WI38 (cell line): ENCODE measurements at regions not wholly inside any gene's neighbourhood (a gene's known extent, or its start where the extent isn't known, plus 50 kb on each side); places are given as distances from the start of the nearest gene placed in this dataset.

Source experiments
- H3K4me3 ChIP-seq: 2 replicates; pipeline ENCODE4 v1.5.1; 2011; ENCODE audit warnings: low read depth, mild to moderate bottlenecking, control low read depth, low read length
- CTCF ChIP-seq: IDR thresholded peaks from 2 replicates; pipeline ENCODE4 v1.5.1; 2012; ENCODE audit warnings: low read depth, mild to moderate bottlenecking, control low read depth, low read length

DNA sequence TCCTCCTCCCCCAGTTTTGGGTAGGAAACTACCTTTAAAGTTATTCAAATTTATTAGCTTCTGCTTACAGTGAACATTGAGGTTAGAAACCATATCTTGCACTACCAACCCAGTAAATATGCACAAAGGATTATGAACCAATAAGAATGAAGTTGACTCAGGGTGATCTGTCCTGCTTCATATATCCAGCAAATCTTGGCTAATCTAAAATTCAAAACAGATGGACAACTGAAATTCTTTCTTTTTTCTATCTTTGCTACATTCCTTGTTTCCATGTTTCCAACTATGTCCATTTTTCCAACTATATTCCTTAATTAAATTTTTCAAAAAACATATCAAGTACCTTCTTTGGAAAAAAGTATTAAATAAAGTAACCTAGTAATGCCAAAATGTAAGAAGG is 149.3 kb downstream of the FAM124B start:
- no peak for TF ChIP-seq CTCF
- H3K4me3 ChIP-seq = no peak overlapping the region

GRCh38 chr2:224248944-224249371 is 152.9 kb downstream of the FAM124B start:
- no peak for TF ChIP-seq CTCF
- no peak overlapping the region for H3K4me3 ChIP-seq

DNA sequence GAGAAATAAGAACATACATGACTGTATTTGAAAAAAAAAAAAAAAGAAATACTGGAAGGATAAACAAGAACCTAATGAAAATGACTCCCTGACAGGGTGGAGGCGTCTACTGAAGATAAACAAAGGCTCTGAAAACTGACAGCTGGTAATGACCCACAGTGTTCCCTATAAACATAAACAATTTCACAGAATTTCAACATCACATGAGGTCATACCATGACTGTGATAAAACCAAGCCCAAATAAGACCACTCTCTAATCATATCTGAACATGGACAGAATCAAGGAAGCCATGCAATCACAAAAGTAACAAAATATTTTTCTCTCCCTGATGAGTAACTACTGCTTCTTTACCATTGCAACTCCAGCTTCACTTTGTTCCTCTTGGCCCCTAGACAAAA is 159.3 kb downstream of the FAM124B start:
- H3K4me3 ChIP-seq = no peak overlapping the region
- no peak for TF ChIP-seq CTCF

DNA sequence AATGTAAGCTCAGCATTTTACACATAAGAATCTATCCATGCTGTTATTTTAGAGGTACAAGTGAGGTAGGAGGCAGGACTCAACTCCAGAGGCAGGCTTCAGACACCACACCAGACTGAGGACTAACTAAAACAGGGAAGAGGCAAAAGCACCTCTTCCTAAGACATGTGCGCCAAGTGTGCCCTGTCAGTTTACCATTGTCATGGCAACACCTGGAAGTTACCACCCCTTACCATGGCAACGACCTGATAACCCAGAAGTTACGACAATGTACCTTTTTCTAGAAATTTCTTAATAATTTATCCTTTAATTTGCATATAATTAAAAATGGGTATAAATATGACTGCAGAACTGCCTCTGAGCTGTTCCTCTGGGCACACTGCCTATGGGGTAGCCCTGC is 160.1 kb downstream of the FAM124B start:
- H3K4me3 ChIP-seq = no peak overlapping the region
- no peak for TF ChIP-seq CTCF

DNA sequence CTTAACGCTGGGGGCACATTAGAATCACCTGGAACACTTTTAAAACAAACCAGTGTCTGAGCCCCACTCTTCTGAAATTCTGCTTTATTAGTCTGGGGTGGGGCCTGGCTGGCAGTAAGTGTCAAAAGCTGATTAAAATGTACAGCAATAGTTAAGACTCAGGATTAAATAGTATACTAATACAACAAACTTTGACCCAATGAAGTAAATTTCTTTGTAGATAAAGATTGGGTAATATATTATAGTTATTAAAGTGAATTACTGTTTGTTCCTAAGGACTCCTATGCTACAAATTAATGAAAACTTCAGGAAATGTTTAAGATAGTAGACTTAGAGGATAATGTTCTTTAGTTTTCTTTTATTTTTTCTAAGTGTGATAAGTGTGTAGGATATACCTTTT is 160.9 kb downstream of the FAM124B start:
- no peak for TF ChIP-seq CTCF
- H3K4me3 ChIP-seq = no peak overlapping the region

DNA sequence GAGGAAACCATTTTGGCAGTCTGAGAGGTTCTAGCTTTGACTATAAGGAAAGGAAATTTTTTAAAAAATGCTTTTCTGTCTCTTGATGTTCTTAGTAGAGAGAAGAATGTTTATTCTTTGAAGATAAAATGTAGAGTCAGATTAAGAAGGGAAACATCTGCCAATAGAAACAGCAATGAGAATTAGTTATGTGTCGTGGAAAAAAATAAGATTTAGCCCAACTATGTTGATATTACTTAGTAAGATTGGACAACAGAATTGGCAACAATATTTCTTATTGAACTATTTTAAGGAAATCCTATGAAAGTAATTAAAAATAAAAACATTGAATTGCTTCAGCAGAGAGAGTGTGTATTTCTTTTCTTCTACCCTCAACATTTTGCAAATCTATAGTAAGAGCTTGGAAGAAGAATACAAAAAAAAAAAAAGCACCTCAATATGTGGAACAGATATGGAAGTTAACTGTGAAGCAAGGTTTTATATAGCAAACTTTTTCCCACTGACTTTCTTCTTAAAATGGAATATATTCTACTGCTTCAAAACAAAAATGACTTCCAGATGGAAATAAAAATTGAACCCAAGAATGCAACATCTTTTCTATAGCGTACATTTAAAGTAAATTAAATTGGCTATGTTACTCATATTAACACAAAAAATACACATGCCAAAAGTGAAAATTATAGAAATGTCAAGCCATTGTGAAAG is 177.9 kb downstream of the FAM124B start:
- no peak overlapping the region for H3K4me3 ChIP-seq
- TF ChIP-seq CTCF = no peak

DNA sequence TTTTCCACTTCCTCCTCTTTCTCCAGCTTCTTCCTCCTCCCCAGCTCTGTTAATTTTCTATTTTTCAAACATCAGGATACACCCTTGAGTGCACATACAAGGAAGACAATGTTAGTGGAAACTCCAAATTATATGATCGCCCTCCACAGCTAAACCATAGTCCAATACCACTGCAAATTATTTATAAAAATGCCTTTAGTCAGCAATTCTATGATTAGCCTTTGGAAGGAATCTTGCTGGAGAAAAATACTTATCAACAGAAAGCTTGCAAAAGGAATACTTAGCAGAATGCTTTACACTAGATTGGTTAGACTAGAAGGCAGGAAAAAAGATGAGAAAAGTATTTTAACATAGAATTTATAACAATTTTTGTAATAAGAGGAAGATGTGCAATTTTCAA is 178.9 kb downstream of the FAM124B start:
- no peak for TF ChIP-seq CTCF

More for the DNA sequence above, 178.9 kb downstream of the FAM124B start:
- no peak overlapping the region for H3K4me3 ChIP-seq
